ENCODE measurements at regions not wholly inside any gene's neighbourhood (a gene's known extent, or its start where the extent isn't known, plus 50 kb on each side); places are given as distances from the start of the nearest gene placed in this dataset.

DNA sequence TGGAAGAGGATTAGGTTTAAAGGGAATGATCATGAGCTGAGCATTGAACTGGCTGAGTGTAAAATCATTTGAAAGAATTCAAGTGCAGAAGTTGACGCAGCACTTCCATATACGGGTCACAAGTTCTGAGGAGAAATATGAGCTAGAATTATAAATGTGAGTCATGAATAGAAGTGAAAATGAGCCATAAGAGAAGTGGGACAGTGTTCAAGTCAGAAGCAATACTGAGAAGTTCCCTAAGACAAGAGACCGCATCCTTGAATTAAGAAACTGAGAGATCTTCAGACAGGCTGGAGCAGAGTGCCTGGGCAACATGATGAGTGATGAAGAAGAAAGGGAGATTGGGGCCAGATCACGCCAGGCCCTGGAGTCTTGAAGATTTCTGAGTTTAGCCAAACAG, 209.7 kb downstream of the TBX18 start:
- no peak for TF ChIP-seq TEAD4 (IDR thresholded peaks at IDR 0.05)
- no peak for TF ChIP-seq EP300 (IDR thresholded peaks at IDR 0.05; ENCODE audit: borderline replicate concordance)
- no peak for TF ChIP-seq FOXM1 (IDR thresholded peaks at IDR 0.05; ENCODE audit: borderline replicate concordance, low read depth)
- TF ChIP-seq CEBPB (IDR thresholded peaks at IDR 0.05) = no peak
- no peak for TF ChIP-seq MAX (IDR thresholded peaks at IDR 0.05)
- TF ChIP-seq EGR1 (IDR thresholded peaks at IDR 0.05) = no peak
- no peak for TF ChIP-seq NFIC (IDR thresholded peaks at IDR 0.05)
- TF ChIP-seq TCF12 (IDR thresholded peaks at IDR 0.05; ENCODE audit: low read depth) = no peak
- no peak for TF ChIP-seq YY1 (IDR thresholded peaks at IDR 0.05; ENCODE audit: low read depth)
- no peak for TF ChIP-seq RAD21 (IDR thresholded peaks at IDR 0.05; ENCODE audit: low read depth)
- TF ChIP-seq, protein P1, sequence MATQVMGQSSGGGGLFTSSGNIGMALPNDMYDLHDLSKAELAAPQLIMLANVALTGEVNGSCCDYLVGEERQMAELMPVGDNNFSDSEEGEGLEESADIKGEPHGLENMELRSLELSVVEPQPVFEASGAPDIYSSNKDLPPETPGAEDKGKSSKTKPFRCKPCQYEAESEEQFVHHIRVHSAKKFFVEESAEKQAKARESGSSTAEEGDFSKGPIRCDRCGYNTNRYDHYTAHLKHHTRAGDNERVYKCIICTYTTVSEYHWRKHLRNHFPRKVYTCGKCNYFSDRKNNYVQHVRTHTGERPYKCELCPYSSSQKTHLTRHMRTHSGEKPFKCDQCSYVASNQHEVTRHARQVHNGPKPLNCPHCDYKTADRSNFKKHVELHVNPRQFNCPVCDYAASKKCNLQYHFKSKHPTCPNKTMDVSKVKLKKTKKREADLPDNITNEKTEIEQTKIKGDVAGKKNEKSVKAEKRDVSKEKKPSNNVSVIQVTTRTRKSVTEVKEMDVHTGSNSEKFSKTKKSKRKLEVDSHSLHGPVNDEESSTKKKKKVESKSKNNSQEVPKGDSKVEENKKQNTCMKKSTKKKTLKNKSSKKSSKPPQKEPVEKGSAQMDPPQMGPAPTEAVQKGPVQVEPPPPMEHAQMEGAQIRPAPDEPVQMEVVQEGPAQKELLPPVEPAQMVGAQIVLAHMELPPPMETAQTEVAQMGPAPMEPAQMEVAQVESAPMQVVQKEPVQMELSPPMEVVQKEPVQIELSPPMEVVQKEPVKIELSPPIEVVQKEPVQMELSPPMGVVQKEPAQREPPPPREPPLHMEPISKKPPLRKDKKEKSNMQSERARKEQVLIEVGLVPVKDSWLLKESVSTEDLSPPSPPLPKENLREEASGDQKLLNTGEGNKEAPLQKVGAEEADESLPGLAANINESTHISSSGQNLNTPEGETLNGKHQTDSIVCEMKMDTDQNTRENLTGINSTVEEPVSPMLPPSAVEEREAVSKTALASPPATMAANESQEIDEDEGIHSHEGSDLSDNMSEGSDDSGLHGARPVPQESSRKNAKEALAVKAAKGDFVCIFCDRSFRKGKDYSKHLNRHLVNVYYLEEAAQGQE (IDR thresholded peaks at IDR 0.05; ENCODE audit: low read depth) = no peak
- TF ChIP-seq ZBTB7A (IDR thresholded peaks at IDR 0.05; ENCODE audit: low read depth) = no peak
- no peak for TF ChIP-seq CREB1 (IDR thresholded peaks at IDR 0.05; ENCODE audit: low read depth)
- TF ChIP-seq USF1 (IDR thresholded peaks at IDR 0.05) = no peak
- no peak for TF ChIP-seq TAF1 (IDR thresholded peaks at IDR 0.05; ENCODE audit: low read depth)

DNA sequence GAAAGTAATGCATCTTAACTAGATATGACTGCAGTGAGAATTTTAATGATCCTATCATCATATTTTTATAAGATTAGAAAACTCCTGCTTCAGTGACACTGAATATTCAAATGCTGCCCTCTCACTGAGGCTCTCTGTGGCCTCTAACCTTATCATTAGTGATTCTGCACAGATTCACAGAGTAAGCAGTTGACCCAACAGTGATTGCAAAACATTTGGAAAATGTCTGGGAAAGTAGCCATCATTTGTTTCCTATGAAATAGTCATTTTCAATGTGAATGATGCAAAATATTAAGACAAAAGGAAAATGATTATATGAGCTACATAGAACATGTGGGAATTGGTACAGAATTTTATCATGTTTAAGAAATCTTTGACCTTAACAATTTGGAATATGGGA, 210.3 kb downstream of the TBX18 start:
- TF ChIP-seq CEBPB (IDR thresholded peaks at IDR 0.05) (no peak), CREB1 (IDR thresholded peaks at IDR 0.05; ENCODE audit: low read depth) (no peak), ZBTB7A (IDR thresholded peaks at IDR 0.05; ENCODE audit: low read depth) (no peak), RAD21 (IDR thresholded peaks at IDR 0.05; ENCODE audit: low read depth) (no peak), NFIC (IDR thresholded peaks at IDR 0.05) (no peak), YY1 (IDR thresholded peaks at IDR 0.05; ENCODE audit: low read depth) (no peak), FOXM1 (IDR thresholded peaks at IDR 0.05; ENCODE audit: borderline replicate concordance, low read depth) (no peak), TEAD4 (IDR thresholded peaks at IDR 0.05) (no peak)

DNA sequence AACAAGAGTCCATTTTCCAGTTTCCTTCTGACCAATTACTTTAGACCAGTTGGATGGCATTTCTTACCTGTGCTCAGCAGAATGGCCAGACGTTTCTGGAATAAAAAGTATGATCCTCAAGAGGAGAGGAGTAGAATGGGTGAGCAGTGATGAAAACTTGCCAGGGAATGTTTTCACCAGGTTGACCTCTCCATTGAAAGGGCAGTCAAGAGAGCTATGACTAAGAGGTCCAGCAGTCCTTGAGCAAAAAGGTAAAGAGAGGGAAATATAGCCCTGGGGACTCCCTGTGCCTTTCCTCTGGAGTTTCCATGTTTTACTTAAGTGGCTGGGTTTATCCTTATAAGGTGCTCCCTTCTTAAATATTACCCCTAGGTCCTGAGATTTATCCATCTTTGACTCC, 210.9 kb downstream of the TBX18 start:
- no peak for TF ChIP-seq YY1 (IDR thresholded peaks at IDR 0.05; ENCODE audit: low read depth)
- TF ChIP-seq NFIC (IDR thresholded peaks at IDR 0.05) = no peak
- no peak for TF ChIP-seq USF1 (IDR thresholded peaks at IDR 0.05)
- no peak for TF ChIP-seq RAD21 (IDR thresholded peaks at IDR 0.05; ENCODE audit: low read depth)
- TF ChIP-seq, protein P1 (IDR thresholded peaks at IDR 0.05; ENCODE audit: low read depth) = no peak

DNA sequence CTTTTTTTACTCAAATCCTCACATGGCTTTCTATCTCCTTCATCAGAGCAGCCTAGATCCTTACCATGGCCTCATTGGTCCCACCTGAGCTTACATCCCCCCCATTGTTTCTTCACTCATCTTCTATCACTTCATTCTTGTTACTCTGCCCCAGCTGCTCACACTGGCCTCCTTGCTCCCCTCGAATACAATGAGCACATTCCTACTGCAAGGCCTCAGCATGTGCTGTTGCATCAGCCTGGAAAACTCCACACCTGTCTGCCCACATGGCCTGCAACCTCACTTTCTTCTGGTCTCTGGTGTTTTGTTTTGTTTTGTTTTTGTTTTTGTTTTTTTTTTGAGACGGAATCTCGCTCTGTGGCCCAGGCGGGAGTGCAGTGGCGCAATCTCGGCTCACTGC, 212.6 kb downstream of the TBX18 start:
- TF ChIP-seq, protein P1 (IDR thresholded peaks at IDR 0.05; ENCODE audit: low read depth) = no peak
- no peak for TF ChIP-seq RAD21 (IDR thresholded peaks at IDR 0.05; ENCODE audit: low read depth)
- no peak for TF ChIP-seq YY1 (IDR thresholded peaks at IDR 0.05; ENCODE audit: low read depth)
- no peak for TF ChIP-seq CEBPB (IDR thresholded peaks at IDR 0.05)
- TF ChIP-seq FOXM1 (IDR thresholded peaks at IDR 0.05; ENCODE audit: borderline replicate concordance, low read depth) = no peak
- TF ChIP-seq CREB1 (IDR thresholded peaks at IDR 0.05; ENCODE audit: low read depth) = no peak
- TF ChIP-seq EP300 (IDR thresholded peaks at IDR 0.05; ENCODE audit: borderline replicate concordance) = no peak
- no peak for TF ChIP-seq TCF12 (IDR thresholded peaks at IDR 0.05; ENCODE audit: low read depth)
- no peak for TF ChIP-seq EGR1 (IDR thresholded peaks at IDR 0.05)
- TF ChIP-seq NFIC (IDR thresholded peaks at IDR 0.05) = no peak
- no peak for TF ChIP-seq ZBTB7A (IDR thresholded peaks at IDR 0.05; ENCODE audit: low read depth)
- TF ChIP-seq TAF1 (IDR thresholded peaks at IDR 0.05; ENCODE audit: low read depth) = no peak
- TF ChIP-seq TEAD4 (IDR thresholded peaks at IDR 0.05) = no peak
- no peak for TF ChIP-seq USF1 (IDR thresholded peaks at IDR 0.05)
- no peak for TF ChIP-seq MAX (IDR thresholded peaks at IDR 0.05)
